ENCODE measurements at regions not wholly inside any gene's neighbourhood (a gene's known extent, or its start where the extent isn't known, plus 50 kb on each side); places are given as distances from the start of the nearest gene placed in this dataset.

DNA sequence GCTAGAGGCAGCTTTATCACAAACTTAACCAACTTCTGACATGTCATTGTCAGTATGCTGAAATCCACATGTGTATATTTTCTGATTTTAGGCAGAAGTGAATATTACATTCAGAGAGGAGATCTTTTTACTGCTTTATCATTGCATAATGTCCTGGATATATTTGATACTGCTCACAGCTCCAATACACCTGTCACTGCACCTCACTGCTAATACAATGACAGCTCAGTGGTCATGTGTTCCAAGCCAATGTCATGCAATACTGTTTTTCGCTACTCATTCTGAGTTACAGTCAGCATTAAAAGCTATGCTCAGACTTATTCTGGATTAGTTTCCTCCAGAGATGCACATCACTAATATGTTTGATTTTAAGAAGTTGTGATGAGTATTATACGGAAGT is 1604.6 kb downstream of the HACE1 start:
- TF ChIP-seq, protein P1, sequence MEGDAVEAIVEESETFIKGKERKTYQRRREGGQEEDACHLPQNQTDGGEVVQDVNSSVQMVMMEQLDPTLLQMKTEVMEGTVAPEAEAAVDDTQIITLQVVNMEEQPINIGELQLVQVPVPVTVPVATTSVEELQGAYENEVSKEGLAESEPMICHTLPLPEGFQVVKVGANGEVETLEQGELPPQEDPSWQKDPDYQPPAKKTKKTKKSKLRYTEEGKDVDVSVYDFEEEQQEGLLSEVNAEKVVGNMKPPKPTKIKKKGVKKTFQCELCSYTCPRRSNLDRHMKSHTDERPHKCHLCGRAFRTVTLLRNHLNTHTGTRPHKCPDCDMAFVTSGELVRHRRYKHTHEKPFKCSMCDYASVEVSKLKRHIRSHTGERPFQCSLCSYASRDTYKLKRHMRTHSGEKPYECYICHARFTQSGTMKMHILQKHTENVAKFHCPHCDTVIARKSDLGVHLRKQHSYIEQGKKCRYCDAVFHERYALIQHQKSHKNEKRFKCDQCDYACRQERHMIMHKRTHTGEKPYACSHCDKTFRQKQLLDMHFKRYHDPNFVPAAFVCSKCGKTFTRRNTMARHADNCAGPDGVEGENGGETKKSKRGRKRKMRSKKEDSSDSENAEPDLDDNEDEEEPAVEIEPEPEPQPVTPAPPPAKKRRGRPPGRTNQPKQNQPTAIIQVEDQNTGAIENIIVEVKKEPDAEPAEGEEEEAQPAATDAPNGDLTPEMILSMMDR (IDR thresholded peaks at IDR 0.05) = no peak
- TF ChIP-seq POLR2AphosphoS5 (IDR thresholded peaks at IDR 0.05; ENCODE audit: low read depth, low read length) = no peak

Data from Panc1 (cell line).